Mucosa of descending colon (tissue), 3 donors: ENCODE measurements at regions not wholly inside any gene's neighbourhood (a gene's known extent, or its start where the extent isn't known, plus 50 kb on each side); places are given as distances from the start of the nearest gene placed in this dataset.

Source experiments
- ATAC-seq: fragments of 200-7000 bp; cut with Tn5 transposase; one replicate; pipeline ENCODE4 v1.9.1; 2020; ENCODE audit warnings: mild to moderate bottlenecking, moderate library complexity
- DNase-seq, 3 donors: peaks; one replicate each; pipeline ENCODE4 v3.0.0-alpha.2; 2020
- H3K36me3 ChIP-seq: fragments of 200-600 bp; one replicate; pipeline ENCODE4 v1.8.0; 2021; ENCODE audit warnings: low read depth, mild to moderate bottlenecking
- H3K4me1 ChIP-seq: fragments of 200-600 bp; one replicate; pipeline ENCODE4 v1.8.0; 2021; ENCODE audit warnings: low read depth, mild to moderate bottlenecking
- H3K4me3 ChIP-seq: fragments of 200-600 bp; one replicate; pipeline ENCODE4 v1.8.0; 2021; ENCODE audit warnings: mild to moderate bottlenecking
- H3K9me3 ChIP-seq: fragments of 200-600 bp; one replicate; pipeline ENCODE4 v1.8.0; 2021; ENCODE audit warnings: mild to moderate bottlenecking
- intact Hi-C, 2 donors: fragments of 100-400 bp; cut with DNase I in 1 of 2; cut with micrococcal nuclease in 1 of 2; formaldehyde crosslinking; loops; one replicate each; pipeline versions ENCODE4 v1.11.0 to v1.11.1; 2022; cut with DNase I, micrococcal nuclease
- TF ChIP-seq, protein P1 (sequence below): fragments of 200-600 bp; IDR thresholded peaks from one replicate; pipeline ENCODE4 v1.8.0; 2022; ENCODE audit warnings: antibody characterized with exemption, mild to moderate bottlenecking
- donor health status: DM: no; HTN: no; CAD: no; lungs with moderate emphysema.
- donor health status: DM: no; HTN: no; CAD: no.
- donor health status: DM: no; HTN: yes; CAD: no.

GRCh38 chr10:75303045-75303777 lies 67.5 kb upstream of the COMTD1 start:
- no peak for DNase-seq
- no peak for ATAC-seq
- intact Hi-C loops, result no loop called here
- Histone ChIP-seq H3K4me3 (no peak overlapping the region), H3K9me3 (peaks cover 3% of the 10 kb centered on the region), H3K4me1 (no peaks in the 10 kb centered on the region), H3K36me3 (no peaks in the 10 kb centered on the region)
- TF ChIP-seq, protein P1, sequence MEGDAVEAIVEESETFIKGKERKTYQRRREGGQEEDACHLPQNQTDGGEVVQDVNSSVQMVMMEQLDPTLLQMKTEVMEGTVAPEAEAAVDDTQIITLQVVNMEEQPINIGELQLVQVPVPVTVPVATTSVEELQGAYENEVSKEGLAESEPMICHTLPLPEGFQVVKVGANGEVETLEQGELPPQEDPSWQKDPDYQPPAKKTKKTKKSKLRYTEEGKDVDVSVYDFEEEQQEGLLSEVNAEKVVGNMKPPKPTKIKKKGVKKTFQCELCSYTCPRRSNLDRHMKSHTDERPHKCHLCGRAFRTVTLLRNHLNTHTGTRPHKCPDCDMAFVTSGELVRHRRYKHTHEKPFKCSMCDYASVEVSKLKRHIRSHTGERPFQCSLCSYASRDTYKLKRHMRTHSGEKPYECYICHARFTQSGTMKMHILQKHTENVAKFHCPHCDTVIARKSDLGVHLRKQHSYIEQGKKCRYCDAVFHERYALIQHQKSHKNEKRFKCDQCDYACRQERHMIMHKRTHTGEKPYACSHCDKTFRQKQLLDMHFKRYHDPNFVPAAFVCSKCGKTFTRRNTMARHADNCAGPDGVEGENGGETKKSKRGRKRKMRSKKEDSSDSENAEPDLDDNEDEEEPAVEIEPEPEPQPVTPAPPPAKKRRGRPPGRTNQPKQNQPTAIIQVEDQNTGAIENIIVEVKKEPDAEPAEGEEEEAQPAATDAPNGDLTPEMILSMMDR, result no peak

GRCh38 chr10:75302029-75302428 lies 66.3 kb upstream of the COMTD1 start:
- ATAC-seq (no peak), DNase-seq (no peak)
- TF ChIP-seq, protein P1, result no peak
- Histone ChIP-seq H3K4me1 (no peaks in the 10 kb centered on the region), H3K4me3 (no peak overlapping the region), H3K36me3 (no peaks in the 10 kb centered on the region), H3K9me3 (peaks cover 3% of the 10 kb centered on the region)
- intact Hi-C loops, result no loop called here

GRCh38 chr10:75297021-75297599 lies 61.4 kb upstream of the COMTD1 start:
- DNase-seq (no peak), ATAC-seq (no peak)
- no peaks in the 10 kb centered on the region for H3K36me3 ChIP-seq
- TF ChIP-seq, protein P1, result no peak
- H3K4me3 ChIP-seq, result no peak overlapping the region
- peaks cover 3% of the 10 kb centered on the region for H3K9me3 ChIP-seq
- intact Hi-C loops, result no loop called here
- peaks cover 6% of the 10 kb centered on the region for H3K4me1 ChIP-seq

GRCh38 chr10:75295868-75296441 lies 60.2 kb upstream of the COMTD1 start:
- ATAC-seq, result no peak
- Histone ChIP-seq H3K9me3 (no peaks in the 10 kb centered on the region), H3K4me1 (peaks cover 6% of the 10 kb centered on the region), H3K4me3 (no peak overlapping the region), H3K36me3 (no peaks in the 10 kb centered on the region)
- intact Hi-C loops, result no loop called here
- TF ChIP-seq, protein P1, result no peak
- no peak for DNase-seq

DNA sequence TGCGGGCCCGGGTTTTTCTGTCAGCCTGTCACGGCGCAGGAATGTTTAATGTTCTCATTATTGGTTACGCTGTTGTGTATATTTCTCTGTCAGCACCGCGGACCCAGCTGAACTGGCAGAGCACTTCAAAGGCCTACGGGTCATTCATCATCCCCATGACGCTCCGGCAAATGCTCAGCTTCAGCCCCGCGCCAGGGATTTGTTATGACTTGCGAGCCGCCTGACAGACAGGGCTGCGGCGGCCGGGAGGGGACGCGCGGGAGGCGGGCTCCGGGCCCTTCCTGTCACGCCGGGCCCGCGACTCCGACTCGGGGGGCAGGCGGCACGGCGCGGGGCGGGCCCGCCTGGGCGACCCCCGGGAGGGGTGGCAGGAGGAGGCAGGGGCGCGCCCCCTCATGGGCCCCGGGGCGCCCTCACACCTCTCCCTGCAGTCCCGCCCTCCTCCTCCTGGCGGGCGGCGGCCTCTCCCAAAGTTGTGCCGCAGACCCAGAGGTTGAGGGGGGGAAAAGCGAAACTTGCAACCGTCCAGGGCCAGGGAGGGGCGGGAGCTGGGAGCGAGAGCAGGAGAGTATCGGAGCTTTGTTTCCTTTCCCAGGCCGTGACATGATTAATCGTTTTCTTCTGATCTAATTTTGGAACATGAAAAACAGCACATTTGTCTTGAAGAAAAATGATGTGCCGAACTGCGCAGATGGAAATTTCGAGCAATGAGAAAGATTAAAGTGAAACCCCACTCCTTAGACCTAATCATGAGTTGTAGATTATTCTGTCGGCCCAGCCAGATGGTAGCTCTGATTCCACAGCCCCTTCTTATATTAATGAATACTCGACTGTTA lies 59.3 kb upstream of the COMTD1 start:
- intact Hi-C loops, result no loop called here
- peak; percentile 89 for ATAC-seq
- Histone ChIP-seq H3K36me3 (no peaks in the 10 kb centered on the region), H3K4me3 (no peak overlapping the region), H3K4me1 (peaks cover 6% of the 10 kb centered on the region), H3K9me3 (peaks cover 4% of the 10 kb centered on the region)
- peak; percentile 69 to 80 (median 77) for DNase-seq
- TF ChIP-seq, protein P1, result no peak
